Breast epithelium (tissue), 3 donors: ENCODE measurements at regions not wholly inside any gene's neighbourhood (a gene's known extent, or its start where the extent isn't known, plus 50 kb on each side); places are given as distances from the start of the nearest gene placed in this dataset.

Experiments
- POLR2A ChIP-seq: fragments of 450-650 bp; IDR thresholded peaks from one replicate; pipeline ENCODE4 v1.6.1; 2016; ENCODE audit warnings: antibody characterized with exemption, mild to moderate bottlenecking, moderate library complexity
- POLR2AphosphoS5 ChIP-seq, 3 donors: sonication (generic); formaldehyde crosslinking; IDR thresholded peaks; one replicate each; pipeline ENCODE4 v1.6.1; 2017; ENCODE audit warnings: antibody characterized with exemption in 3 of 3
- TF ChIP-seq, protein P1 (sequence below), 3 donors: fragments of 450-650 bp; IDR thresholded peaks; one replicate each; pipeline ENCODE4 v1.5.1; 2016 to 2017; ENCODE audit warnings: antibody characterized with exemption in 3 of 3, mild to moderate bottlenecking in 3 of 3, moderate library complexity in 3 of 3

DNA sequence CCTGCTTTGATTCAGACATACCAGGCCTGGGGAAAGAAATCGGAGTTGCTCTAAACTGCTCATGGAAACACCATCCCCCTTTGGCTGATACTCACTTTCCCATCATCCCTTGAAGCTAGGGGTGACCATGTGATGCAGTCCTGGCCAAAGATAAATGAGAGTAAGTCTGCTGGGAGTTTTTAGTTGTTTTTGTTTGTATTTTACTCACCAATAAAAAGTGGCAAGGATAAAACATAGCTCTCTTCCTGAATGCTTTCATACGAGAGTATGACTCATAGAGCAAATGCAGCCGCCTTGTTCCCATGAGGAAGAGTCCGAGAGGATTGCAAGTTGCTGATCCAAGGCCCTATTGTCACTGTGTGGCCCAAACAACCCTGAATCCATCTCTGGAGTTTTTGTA is 126.4 kb upstream of the TMEM132C start:
- TF ChIP-seq, protein P1, sequence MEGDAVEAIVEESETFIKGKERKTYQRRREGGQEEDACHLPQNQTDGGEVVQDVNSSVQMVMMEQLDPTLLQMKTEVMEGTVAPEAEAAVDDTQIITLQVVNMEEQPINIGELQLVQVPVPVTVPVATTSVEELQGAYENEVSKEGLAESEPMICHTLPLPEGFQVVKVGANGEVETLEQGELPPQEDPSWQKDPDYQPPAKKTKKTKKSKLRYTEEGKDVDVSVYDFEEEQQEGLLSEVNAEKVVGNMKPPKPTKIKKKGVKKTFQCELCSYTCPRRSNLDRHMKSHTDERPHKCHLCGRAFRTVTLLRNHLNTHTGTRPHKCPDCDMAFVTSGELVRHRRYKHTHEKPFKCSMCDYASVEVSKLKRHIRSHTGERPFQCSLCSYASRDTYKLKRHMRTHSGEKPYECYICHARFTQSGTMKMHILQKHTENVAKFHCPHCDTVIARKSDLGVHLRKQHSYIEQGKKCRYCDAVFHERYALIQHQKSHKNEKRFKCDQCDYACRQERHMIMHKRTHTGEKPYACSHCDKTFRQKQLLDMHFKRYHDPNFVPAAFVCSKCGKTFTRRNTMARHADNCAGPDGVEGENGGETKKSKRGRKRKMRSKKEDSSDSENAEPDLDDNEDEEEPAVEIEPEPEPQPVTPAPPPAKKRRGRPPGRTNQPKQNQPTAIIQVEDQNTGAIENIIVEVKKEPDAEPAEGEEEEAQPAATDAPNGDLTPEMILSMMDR (IDR thresholded peaks at IDR 0.05): no peak
- TF ChIP-seq POLR2AphosphoS5 (IDR thresholded peaks at IDR 0.05): no peak
- no peak for TF ChIP-seq POLR2A
